RWPE1 (cell line): ENCODE measurements at regions not wholly inside any gene's neighbourhood (a gene's known extent, or its start where the extent isn't known, plus 50 kb on each side); places are given as distances from the start of the nearest gene placed in this dataset.
"Not testable (repeated sequence)": the region's sequence is repeated elsewhere in the genome, so short reads cannot be mapped to it uniquely, and the experiment has no call there.

Source experiments
- CTCF ChIA-PET: fragments of 350-600 bp; sonication (Branson Sonifier 250); formaldehyde crosslinking; extraction: SDS; loops from one replicate; lab custom pipeline; 2021; lab: Yijun Ruan, JAX
- POLR2A ChIA-PET: fragments of 400-600 bp; formaldehyde crosslinking; extraction: SDS; loops from one replicate; lab custom pipeline; 2020; ENCODE audit warnings: antibody characterized with exemption; ENCODE audit not compliant: low non-redundant PET; lab: Yijun Ruan, JAX
- DNase-seq: peaks from one replicate; pipeline ENCODE4 v3.0.0; 2012; ENCODE audit warnings: low spot score
- H3K27ac ChIP-seq: fragments of 450-650 bp; 2 replicates; pipeline ENCODE4 v1.5.1; 2017
- TF ChIP-seq, protein P1 (sequence below): fragments of 450-650 bp; conservative IDR thresholded peaks from 2 replicates; pipeline ENCODE4 v1.5.1; 2017; ENCODE audit warnings: low read depth, mild to moderate bottlenecking

DNA sequence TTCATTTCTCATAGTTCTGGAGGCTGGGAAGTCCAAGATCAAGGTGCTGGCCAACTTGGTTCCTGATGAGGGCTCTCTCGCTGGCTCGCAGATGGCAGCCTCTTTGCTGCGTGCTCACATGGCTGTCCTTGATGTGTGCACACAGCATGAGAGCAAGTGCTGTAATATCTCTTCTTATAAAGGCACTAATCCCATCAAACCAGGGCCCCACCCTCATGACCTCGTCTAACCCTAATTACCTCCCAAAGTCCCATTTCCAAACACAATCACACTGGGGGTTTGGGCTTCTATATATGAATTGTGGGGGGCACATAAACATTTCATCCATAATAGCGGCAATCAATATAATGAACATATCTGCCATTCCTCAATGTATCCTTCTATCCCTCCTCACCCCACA lies 1062.1 kb downstream of the BRD1 start:
- TF ChIP-seq, protein P1, sequence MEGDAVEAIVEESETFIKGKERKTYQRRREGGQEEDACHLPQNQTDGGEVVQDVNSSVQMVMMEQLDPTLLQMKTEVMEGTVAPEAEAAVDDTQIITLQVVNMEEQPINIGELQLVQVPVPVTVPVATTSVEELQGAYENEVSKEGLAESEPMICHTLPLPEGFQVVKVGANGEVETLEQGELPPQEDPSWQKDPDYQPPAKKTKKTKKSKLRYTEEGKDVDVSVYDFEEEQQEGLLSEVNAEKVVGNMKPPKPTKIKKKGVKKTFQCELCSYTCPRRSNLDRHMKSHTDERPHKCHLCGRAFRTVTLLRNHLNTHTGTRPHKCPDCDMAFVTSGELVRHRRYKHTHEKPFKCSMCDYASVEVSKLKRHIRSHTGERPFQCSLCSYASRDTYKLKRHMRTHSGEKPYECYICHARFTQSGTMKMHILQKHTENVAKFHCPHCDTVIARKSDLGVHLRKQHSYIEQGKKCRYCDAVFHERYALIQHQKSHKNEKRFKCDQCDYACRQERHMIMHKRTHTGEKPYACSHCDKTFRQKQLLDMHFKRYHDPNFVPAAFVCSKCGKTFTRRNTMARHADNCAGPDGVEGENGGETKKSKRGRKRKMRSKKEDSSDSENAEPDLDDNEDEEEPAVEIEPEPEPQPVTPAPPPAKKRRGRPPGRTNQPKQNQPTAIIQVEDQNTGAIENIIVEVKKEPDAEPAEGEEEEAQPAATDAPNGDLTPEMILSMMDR = no peak
- POLR2A ChIA-PET = no interaction called here
- no peak overlapping the region for H3K27ac ChIP-seq
- CTCF ChIA-PET = no interaction called here
- DNase-seq = no peak

DNA sequence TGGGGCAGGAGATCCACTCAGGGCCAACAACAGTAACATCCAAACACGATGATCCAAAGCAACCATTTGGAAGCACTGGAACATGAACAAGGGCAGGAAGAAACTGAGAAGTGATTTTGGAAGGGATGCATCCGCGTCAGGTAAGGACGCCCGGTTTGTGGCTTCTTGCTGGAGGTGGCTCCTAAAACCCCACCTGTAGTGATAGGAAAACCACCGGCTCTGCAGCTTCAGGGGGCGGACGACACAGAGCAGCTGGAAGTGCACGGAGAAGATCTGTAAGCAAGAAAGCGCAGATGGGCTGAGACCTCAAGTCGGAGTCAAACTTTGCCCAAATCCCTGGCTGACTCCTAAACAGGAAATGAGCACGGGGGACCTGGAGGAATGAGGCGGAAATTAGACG lies 1066.1 kb downstream of the BRD1 start:
- TF ChIP-seq, protein P1 = no peak
- DNase-seq = no peak
- ChIA-PET POLR2A (no interaction called here), CTCF (no interaction called here)
- no peak overlapping the region for H3K27ac ChIP-seq

DNA sequence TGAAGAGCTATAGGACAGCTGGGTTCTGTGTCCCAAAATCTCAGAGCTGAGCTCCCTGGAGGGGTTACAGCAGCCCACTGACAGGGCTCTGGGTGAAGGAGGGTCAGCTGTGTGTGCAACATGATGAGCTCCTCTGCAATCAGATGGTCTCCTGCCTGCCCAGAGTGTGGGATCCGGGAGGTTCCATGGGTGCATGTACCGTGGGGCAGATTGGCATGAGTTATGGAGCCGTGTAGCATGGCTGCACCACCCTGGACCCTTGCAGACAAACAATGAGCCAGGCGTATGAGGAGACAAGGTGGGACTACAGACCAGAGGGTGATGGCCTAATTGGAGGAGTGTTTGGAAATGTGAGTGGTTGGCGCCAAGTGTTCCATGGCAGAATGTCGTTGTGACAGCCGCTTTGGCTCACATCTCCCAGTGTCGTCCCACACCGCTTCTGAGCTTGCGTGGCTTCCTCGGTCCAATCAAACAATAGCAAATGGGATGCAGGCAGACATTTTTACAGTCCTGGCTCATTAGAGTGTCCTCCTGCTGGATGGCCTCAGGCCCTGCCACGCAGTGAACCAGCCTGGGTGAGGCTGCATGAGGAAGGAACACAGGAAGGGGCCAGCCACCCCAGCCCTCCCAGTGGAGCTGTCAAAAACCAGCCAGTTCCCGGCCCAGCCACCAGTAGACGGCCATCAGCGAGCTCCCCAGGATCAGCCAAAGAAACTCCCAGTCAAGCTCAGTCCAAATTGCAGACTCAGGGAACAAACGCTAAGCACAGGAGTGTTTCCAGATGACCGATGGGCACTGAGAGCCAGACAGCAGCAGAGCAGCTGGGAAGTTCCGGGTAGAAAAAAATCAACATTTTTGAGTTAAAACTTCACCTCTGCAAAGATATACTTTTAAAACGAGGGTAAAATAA lies 1066.9 kb downstream of the BRD1 start:
- CTCF ChIA-PET = no interaction called here
- no peak for DNase-seq
- H3K27ac ChIP-seq = no peak overlapping the region
- TF ChIP-seq, protein P1 = no peak
- POLR2A ChIA-PET = no interaction called here

DNA sequence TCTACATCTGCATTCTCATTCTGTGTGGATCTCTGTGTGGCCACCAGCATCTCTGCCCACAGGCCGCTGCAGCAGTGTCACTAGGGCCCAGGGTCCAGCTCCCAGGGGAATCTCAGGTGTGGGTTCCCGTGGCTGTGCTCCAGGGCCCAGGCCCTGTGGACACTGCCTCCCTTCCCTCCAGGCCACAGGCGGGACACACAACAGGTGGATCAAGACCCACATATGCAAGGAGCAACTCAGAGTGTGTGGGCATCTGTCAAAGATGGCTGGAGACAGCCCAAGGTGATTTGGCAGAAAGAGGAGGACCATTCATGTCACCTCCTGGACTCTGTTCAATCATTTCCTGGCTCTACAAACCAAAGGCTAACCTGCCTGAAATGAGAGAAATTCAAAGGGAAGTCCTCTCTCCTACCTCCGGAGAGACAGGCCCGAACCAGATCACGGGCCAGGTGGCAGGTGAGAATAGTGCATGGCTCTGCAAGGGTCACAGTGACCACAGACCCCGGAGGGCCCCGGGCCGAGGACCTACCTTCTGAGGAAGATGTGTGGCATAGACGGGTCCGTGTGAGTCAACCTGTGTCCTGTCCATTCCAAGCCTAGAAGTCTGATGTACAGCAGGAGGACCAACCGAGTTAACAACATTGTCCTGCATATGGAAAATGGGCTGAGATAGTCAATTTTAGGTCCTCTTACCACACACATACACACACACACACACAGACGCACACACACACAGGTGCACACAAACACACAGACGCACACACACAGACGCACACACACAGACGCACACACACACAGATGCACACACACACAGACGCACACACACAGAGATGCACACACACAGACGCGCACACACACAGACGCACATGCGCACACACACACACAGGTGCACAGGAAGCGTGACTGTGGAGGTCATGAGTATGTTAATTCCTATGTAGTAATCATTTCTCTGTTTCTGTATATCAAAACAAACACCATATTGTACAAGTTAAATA lies 1068.5 kb downstream of the BRD1 start:
- TF ChIP-seq, protein P1 = no peak
- CTCF ChIA-PET = no interaction called here
- no peak overlapping the region for H3K27ac ChIP-seq
- POLR2A ChIA-PET = no interaction called here
- DNase-seq = no peak

DNA sequence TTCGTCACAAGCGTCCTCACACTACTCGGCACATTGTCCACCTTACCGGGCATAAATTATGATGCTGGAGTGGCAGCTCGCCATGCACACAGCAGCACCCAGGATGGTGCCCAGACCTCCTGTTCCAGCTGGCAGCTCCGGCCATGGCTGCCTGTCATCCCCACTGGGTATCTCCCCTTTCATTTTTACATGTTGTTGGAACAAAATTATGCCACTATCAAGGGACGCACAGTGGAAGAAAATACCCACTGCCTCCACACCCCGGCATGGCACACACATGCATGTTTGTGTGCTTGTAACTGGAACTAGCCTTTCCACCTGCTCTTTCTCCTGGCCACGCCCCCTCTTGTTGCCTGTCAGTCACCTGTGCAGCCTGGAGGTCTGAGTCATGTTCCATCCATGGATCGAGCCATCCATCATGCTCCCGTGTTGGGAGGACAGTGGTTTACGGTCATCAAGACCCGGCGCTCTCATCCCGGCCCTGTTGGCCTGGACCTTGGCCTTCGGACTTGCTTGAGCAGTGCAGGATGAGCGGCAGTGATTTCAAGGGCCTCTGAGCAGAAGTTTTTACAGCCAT lies 1069.6 kb downstream of the BRD1 start:
- TF ChIP-seq, protein P1 = no peak
- CTCF ChIA-PET = no interaction called here
- H3K27ac ChIP-seq = no peak overlapping the region
- POLR2A ChIA-PET = no interaction called here
- no peak for DNase-seq

DNA sequence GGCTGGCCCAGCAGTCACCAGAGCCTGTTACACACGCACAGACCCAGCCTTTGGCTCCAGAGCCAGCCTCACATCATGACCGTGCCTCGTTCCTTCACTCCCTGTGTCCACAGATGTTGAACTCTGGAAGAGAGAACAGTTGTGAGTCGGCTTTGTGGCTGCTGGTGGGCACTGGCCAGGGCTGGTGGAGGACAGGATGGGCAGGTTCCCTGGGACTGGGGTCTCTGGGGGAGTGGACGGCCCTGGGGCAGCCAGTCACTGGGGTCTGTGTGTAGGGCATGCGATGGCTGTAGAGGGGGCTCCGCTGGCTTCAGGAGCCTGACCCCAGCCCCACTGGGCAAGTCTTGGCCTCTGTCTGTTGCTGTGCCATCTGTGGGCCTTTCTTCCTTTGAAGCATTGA lies 1070.1 kb downstream of the BRD1 start:
- ChIA-PET CTCF (no interaction called here), POLR2A (no interaction called here)
- H3K27ac ChIP-seq = no peak overlapping the region
- TF ChIP-seq, protein P1 = no peak
- no peak for DNase-seq

DNA sequence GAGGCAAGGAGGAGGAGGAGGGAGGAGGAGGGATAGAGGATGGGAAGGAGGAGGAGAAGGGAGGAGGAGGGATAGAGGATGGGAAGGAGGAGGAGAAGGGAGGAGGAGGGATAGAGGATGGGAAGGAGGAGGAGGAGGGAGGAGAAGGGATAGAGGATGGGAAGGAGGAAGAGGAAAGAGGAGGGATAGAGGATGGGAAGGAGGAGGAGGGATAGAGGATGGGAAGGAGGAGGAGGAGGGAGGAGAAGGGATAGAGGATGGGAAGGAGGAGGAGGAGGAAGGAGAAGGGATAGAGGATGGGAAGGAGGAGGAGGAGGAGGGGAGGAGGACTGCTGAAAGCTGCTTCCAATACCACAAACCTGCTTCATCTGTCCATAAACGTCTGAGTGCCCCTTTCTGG lies 1070.5 kb downstream of the BRD1 start:
- H3K27ac ChIP-seq, CTCF ChIA-PET, POLR2A ChIA-PET, DNase-seq: not testable (repeated sequence)
